ENCODE measurements at regions not wholly inside any gene's neighbourhood (a gene's known extent, or its start where the extent isn't known, plus 50 kb on each side); places are given as distances from the start of the nearest gene placed in this dataset.

DNA sequence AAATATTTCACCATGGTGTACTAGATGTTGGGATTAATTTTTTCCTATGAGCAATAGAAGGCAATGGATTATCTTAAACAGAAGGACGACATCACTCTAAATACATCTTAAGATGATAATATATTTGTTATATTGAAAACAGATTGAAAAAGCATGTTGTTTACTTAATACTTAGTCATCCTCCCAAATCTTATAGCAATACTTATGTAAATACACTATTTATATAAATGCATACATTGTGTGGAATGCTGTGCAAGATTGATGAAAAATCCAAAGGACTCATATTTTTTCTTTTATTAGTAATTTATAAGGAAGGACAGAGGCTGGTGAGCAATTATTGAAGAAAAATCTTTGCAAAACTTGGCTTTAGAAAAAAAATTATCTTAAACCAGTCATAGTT, 593.5 kb downstream of the MMUT start:
- Histone ChIP-seq H3K27me3 (ENCODE audit: insufficient read depth, low read length) (no peaks in the 10 kb centered on the region), H4K20me1 (ENCODE audit: control insufficient read depth, insufficient read depth, insufficient read length) (no peaks in the 10 kb centered on the region), H2AFZ (ENCODE audit: low read length) (no peak overlapping the region), H3T11ph (ENCODE audit: low read length) (no peak overlapping the region), H4K91ac (ENCODE audit: insufficient read length, low read depth, low read length) (no peak overlapping the region), H2BK20ac (ENCODE audit: low read depth, low read length, poor library complexity, severe bottlenecking) (no peak overlapping the region), H3K56ac (ENCODE audit: insufficient read length, low read depth, low read length) (no peak overlapping the region), H2BK120ac (ENCODE audit: low read depth, low read length, poor library complexity, severe bottlenecking) (no peak overlapping the region), H3K14ac (ENCODE audit: insufficient read depth, low read length) (no peak overlapping the region), H2BK15ac (ENCODE audit: low read depth, low read length) (no peak overlapping the region), H3K4me1 (ENCODE audit: insufficient read depth, low read length) (no peaks in the 10 kb centered on the region), H2AK5ac (ENCODE audit: insufficient read length, low read length) (no peak overlapping the region), H3K18ac (ENCODE audit: insufficient read length, low read depth, low read length) (no peak overlapping the region), H3K79me1 (ENCODE audit: insufficient read depth, low read depth, low read length, poor library complexity, severe bottlenecking) (no peaks in the 10 kb centered on the region), H3K9ac (ENCODE audit: extremely low read depth, insufficient read length, low read length) (no peak overlapping the region), H2BK5ac (ENCODE audit: insufficient read length, low read length) (no peak overlapping the region), H3K27ac (ENCODE audit: insufficient read length, low read depth, low read length) (no peak overlapping the region), H4K8ac (replicated peaks; ENCODE audit: insufficient read length, low read depth, low read length) (no peak overlapping the region), H3K23me2 (ENCODE audit: insufficient read length, low read depth, low read length, poor library complexity, severe bottlenecking) (no peaks in the 10 kb centered on the region), H4K5ac (ENCODE audit: insufficient read length, low read depth, low read length) (no peak overlapping the region), H3K4ac (ENCODE audit: low read depth, low read length) (no peak overlapping the region), H3K23ac (ENCODE audit: insufficient read length, low read depth, low read length) (no peak overlapping the region), H3K4me2 (ENCODE audit: insufficient read depth, insufficient read length, low read length) (no peak overlapping the region), H3K9me3 (ENCODE audit: control insufficient read depth, low read depth, low read length) (no peaks in the 10 kb centered on the region), H2BK12ac (ENCODE audit: insufficient read length, low read depth, low read length) (no peak overlapping the region), H3K79me2 (ENCODE audit: insufficient read depth, low read length) (no peaks in the 10 kb centered on the region)
- Mint-ChIP-seq H3K4me1 (no peaks in the 10 kb centered on the region), H3K4me3 (no peak overlapping the region), H3K27me3 (ENCODE audit: low read depth) (no peaks in the 10 kb centered on the region), H3K9me3 (peaks cover 3 to 13% of the 10 kb centered on the region in 2 experiments; a peak in 4 of 5 replicates), H3K36me3 (ENCODE audit: insufficient read depth in 1 of 3, low read depth in 3 of 3) (peaks cover 0 to 2% (median under 1%) of the 10 kb centered on the region in 3 experiments; a peak in 3 of 7 replicates), H3K27ac (no peak overlapping the region)
- TF ChIP-seq, protein P1, sequence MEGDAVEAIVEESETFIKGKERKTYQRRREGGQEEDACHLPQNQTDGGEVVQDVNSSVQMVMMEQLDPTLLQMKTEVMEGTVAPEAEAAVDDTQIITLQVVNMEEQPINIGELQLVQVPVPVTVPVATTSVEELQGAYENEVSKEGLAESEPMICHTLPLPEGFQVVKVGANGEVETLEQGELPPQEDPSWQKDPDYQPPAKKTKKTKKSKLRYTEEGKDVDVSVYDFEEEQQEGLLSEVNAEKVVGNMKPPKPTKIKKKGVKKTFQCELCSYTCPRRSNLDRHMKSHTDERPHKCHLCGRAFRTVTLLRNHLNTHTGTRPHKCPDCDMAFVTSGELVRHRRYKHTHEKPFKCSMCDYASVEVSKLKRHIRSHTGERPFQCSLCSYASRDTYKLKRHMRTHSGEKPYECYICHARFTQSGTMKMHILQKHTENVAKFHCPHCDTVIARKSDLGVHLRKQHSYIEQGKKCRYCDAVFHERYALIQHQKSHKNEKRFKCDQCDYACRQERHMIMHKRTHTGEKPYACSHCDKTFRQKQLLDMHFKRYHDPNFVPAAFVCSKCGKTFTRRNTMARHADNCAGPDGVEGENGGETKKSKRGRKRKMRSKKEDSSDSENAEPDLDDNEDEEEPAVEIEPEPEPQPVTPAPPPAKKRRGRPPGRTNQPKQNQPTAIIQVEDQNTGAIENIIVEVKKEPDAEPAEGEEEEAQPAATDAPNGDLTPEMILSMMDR (conservative IDR thresholded peaks at IDR 0.05): no peak
- WGBS (ENCODE audit: extremely low coverage, insufficient read length, low lambda C conversion rate): no CpG with 5 or more reads among the region's 1 CpG
- DNase-seq: no peak

Data from H9 (cell line).